GM19328 (cell line): ENCODE measurements at regions not wholly inside any gene's neighbourhood (a gene's known extent, or its start where the extent isn't known, plus 50 kb on each side); places are given as distances from the start of the nearest gene placed in this dataset.
"Not testable (repeated sequence)": the region's sequence is repeated elsewhere in the genome, so short reads cannot be mapped to it uniquely, and the experiment has no call there.

Experiments
- ATAC-seq: cut with Tn5 transposase; IDR thresholded peaks from one replicate; pipeline ENCODE4 v1.9.1; 2021; ENCODE audit warnings: mild to moderate bottlenecking, moderate library complexity; ENCODE audit not compliant: unreplicated experiment

- no peak for ATAC-seq
Measured at GRCh38 chr6:168919470-168920179, 334.0 kb downstream of the THBS2 start.

GRCh38 chr6:168916576-168917211, 337.0 kb downstream of the THBS2 start:
- no peak for ATAC-seq

- no peak for ATAC-seq
Measured at GRCh38 chr6:168915855-168916254, 337.8 kb downstream of the THBS2 start.

GRCh38 chr6:168915242-168915641, 338.4 kb downstream of the THBS2 start:
- ATAC-seq, result no peak

- no peak for ATAC-seq
Measured at GRCh38 chr6:168913866-168914469, 339.7 kb downstream of the THBS2 start.

- ATAC-seq, result not testable (repeated sequence)
Measured at GRCh38 chr6:168913231-168913865, 340.3 kb downstream of the THBS2 start.

- ATAC-seq, result no peak
Measured at GRCh38 chr6:168909288-168909687, 344.4 kb downstream of the THBS2 start.

- ATAC-seq, result no peak
Measured at GRCh38 chr6:168908887-168909286, 344.8 kb downstream of the THBS2 start.

- ATAC-seq, result no peak
Measured at GRCh38 chr6:168908166-168908565, 345.5 kb downstream of the THBS2 start.

GRCh38 chr6:168906391-168906790, 347.3 kb downstream of the THBS2 start:
- ATAC-seq, result no peak

- ATAC-seq, result no peak
Measured at GRCh38 chr6:168905451-168906090, 348.1 kb downstream of the THBS2 start.

- ATAC-seq, result no peak
Measured at GRCh38 chr6:168903613-168904345, 349.9 kb downstream of the THBS2 start.

GRCh38 chr6:168902075-168902474, 351.6 kb downstream of the THBS2 start:
- no peak for ATAC-seq

GRCh38 chr6:168901076-168901475, 352.6 kb downstream of the THBS2 start:
- no peak for ATAC-seq

- ATAC-seq, result no peak
Measured at GRCh38 chr6:168896321-168896720, 357.3 kb downstream of the THBS2 start.

GRCh38 chr6:168895102-168895812, 358.4 kb downstream of the THBS2 start:
- peak; percentile 80 for ATAC-seq

GRCh38 chr6:168892031-168892430, 361.6 kb downstream of the THBS2 start:
- no peak for ATAC-seq

- ATAC-seq, result no peak
Measured at GRCh38 chr6:168890981-168891365, 362.7 kb downstream of the THBS2 start.

- ATAC-seq, result no peak
Measured at GRCh38 chr6:168890306-168890980, 363.2 kb downstream of the THBS2 start.
